ENCODE measurements at regions not wholly inside any gene's neighbourhood (a gene's known extent, or its start where the extent isn't known, plus 50 kb on each side); places are given as distances from the start of the nearest gene placed in this dataset.

- H3K4me1 ChIP-seq: no peaks in the 10 kb centered on the region
- H3K27ac ChIP-seq: no peak overlapping the region
- DNase-seq: no peak
- no peaks in the 10 kb centered on the region for H3K27me3 ChIP-seq
- intact Hi-C loops (cut with DNase I): no loop called here
- no peaks in the 10 kb centered on the region for H3K36me3 ChIP-seq
- TF ChIP-seq POLR2A (IDR thresholded peaks at IDR 0.05) (no peak), POLR2AphosphoS5 (IDR thresholded peaks at IDR 0.05) (no peak), CTCF (IDR thresholded peaks at IDR 0.05) (no peak), EP300 (IDR thresholded peaks at IDR 0.05) (no peak)
- no peak overlapping the region for H3K4me3 ChIP-seq
- 65 to 88% methylated on average over 5 of the region's 5 CpGs for WGBS, 2 donors
- no peaks in the 10 kb centered on the region for H3K9me3 ChIP-seq
Observed at GRCh38 chr4:67125636-67126514, 419.4 kb downstream of the CENPC start.

- intact Hi-C loops (cut with DNase I): no loop called here
- TF ChIP-seq POLR2AphosphoS5 (IDR thresholded peaks at IDR 0.05) (no peak), CTCF (IDR thresholded peaks at IDR 0.05) (no peak), EP300 (IDR thresholded peaks at IDR 0.05) (no peak), POLR2A (IDR thresholded peaks at IDR 0.05) (no peak)
- Histone ChIP-seq H3K27ac (no peak overlapping the region), H3K4me1 (no peaks in the 10 kb centered on the region), H3K4me3 (no peak overlapping the region), H3K36me3 (no peaks in the 10 kb centered on the region), H3K9me3 (no peaks in the 10 kb centered on the region), H3K27me3 (no peaks in the 10 kb centered on the region)
- 74 to 85% methylated on average over 4 of the region's 4 CpGs for WGBS, 2 donors
- no peak for DNase-seq
Observed at GRCh38 chr4:67124716-67125115, 420.6 kb downstream of the CENPC start.

GRCh38 chr4:67122029-67122428 is 423.3 kb downstream of the CENPC start:
- Histone ChIP-seq H3K27ac (no peak overlapping the region), H3K4me1 (no peaks in the 10 kb centered on the region), H3K27me3 (no peaks in the 10 kb centered on the region), H3K36me3 (no peaks in the 10 kb centered on the region), H3K4me3 (no peak overlapping the region), H3K9me3 (no peaks in the 10 kb centered on the region)
- TF ChIP-seq CTCF (IDR thresholded peaks at IDR 0.05) (no peak), EP300 (IDR thresholded peaks at IDR 0.05) (no peak), POLR2A (IDR thresholded peaks at IDR 0.05) (no peak), POLR2AphosphoS5 (IDR thresholded peaks at IDR 0.05) (no peak)
- 13 to 18% methylated on average over 3 of the region's 3 CpGs for WGBS, 2 donors
- intact Hi-C loops (cut with DNase I): no loop called here
- no peak for DNase-seq

DNA sequence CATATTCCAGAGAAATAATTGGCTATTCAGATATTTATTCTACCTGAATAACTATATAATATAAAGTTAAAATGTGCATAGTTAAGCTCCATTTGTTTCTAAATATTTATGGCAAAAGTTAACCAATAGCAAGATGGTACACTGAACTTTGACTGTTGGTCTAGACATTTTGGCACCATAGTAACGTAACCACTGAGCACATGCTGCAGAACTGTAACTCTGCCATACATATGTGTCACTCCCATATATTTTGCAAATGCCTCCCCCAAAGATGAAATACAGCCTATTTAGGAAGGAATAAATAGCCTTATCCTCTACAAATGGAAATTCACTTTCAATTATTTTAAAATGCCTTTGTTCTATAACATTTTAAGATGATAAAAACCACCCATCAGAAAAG is 424.9 kb downstream of the CENPC start:
- Histone ChIP-seq H3K36me3 (no peaks in the 10 kb centered on the region), H3K4me1 (no peaks in the 10 kb centered on the region), H3K27ac (no peak overlapping the region), H3K9me3 (no peaks in the 10 kb centered on the region), H3K4me3 (no peak overlapping the region), H3K27me3 (no peaks in the 10 kb centered on the region)
- DNase-seq: no peak
- TF ChIP-seq CTCF (IDR thresholded peaks at IDR 0.05) (no peak), POLR2AphosphoS5 (IDR thresholded peaks at IDR 0.05) (no peak), POLR2A (IDR thresholded peaks at IDR 0.05) (no peak), EP300 (IDR thresholded peaks at IDR 0.05) (no peak)
- intact Hi-C loops (cut with DNase I): no loop called here
- WGBS, 2 donors: 22 to 64% methylated on average over 1 of the region's 1 CpG

DNA sequence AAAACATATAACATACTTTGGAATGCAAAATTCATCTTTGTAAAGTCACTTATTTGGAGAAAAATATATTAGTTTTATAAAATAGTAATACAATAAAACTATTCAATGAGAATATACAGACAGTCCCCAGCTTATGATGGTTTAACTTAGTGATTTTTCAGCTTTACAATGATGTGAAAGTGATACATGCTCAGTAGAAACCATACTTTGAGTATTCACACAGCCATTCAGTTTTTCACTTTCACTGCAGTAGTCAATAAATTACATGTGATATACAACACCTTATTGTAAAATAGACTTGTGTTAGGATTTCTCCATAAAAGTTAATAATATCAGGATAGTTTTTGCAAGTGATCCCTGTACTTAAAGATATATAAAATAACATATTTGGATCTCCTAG is 436.0 kb downstream of the CENPC start:
- Histone ChIP-seq H3K27me3 (no peaks in the 10 kb centered on the region), H3K9me3 (no peaks in the 10 kb centered on the region), H3K4me1 (no peaks in the 10 kb centered on the region), H3K4me3 (no peak overlapping the region), H3K27ac (no peak overlapping the region), H3K36me3 (no peaks in the 10 kb centered on the region)
- TF ChIP-seq EP300 (IDR thresholded peaks at IDR 0.05) (no peak), POLR2A (IDR thresholded peaks at IDR 0.05) (no peak), POLR2AphosphoS5 (IDR thresholded peaks at IDR 0.05) (no peak), CTCF (IDR thresholded peaks at IDR 0.05) (no peak)
- no peak for DNase-seq
- intact Hi-C loops (cut with DNase I): no loop called here
